ENCODE measurements at regions not wholly inside any gene's neighbourhood (a gene's known extent, or its start where the extent isn't known, plus 50 kb on each side); places are given as distances from the start of the nearest gene placed in this dataset.

DNA sequence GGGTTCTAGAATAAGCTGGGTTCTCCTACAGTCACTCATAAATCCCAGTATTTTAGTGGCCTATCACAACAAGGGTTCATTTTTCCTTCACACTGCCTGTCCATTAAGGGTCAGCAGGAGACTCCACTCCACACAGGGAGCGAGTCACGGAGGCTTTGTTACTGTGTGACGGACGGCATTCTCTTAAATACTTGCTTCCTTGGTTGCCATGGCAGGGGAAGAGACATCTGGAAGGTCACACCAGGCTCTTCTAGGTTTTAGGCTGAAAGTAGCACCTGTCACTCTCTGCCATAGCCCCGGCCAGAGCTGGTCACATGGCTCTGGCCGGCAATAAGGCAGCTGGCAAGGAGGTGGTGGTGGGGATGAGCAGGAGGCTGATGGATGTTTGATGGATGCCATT lies 89.4 kb upstream of the ANKRD34C start:
- TF ChIP-seq TCF4 (CRISPR knock-in tag; IDR thresholded peaks at IDR 0.05; ENCODE audit: borderline replicate concordance) (no peak), ZFP30 (CRISPR knock-in tag; IDR thresholded peaks at IDR 0.05) (no peak), ZFP3 (CRISPR knock-in tag; IDR thresholded peaks at IDR 0.05) (no peak), OSR1 (CRISPR knock-in tag; IDR thresholded peaks at IDR 0.05) (no peak)
- TF ChIP-seq, protein P1, sequence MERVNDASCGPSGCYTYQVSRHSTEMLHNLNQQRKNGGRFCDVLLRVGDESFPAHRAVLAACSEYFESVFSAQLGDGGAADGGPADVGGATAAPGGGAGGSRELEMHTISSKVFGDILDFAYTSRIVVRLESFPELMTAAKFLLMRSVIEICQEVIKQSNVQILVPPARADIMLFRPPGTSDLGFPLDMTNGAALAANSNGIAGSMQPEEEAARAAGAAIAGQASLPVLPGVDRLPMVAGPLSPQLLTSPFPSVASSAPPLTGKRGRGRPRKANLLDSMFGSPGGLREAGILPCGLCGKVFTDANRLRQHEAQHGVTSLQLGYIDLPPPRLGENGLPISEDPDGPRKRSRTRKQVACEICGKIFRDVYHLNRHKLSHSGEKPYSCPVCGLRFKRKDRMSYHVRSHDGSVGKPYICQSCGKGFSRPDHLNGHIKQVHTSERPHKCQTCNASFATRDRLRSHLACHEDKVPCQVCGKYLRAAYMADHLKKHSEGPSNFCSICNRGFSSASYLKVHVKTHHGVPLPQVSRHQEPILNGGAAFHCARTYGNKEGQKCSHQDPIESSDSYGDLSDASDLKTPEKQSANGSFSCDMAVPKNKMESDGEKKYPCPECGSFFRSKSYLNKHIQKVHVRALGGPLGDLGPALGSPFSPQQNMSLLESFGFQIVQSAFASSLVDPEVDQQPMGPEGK (CRISPR knock-in tag; IDR thresholded peaks at IDR 0.05; ENCODE audit: borderline replicate concordance): no peak
- TF ChIP-seq, protein P2, sequence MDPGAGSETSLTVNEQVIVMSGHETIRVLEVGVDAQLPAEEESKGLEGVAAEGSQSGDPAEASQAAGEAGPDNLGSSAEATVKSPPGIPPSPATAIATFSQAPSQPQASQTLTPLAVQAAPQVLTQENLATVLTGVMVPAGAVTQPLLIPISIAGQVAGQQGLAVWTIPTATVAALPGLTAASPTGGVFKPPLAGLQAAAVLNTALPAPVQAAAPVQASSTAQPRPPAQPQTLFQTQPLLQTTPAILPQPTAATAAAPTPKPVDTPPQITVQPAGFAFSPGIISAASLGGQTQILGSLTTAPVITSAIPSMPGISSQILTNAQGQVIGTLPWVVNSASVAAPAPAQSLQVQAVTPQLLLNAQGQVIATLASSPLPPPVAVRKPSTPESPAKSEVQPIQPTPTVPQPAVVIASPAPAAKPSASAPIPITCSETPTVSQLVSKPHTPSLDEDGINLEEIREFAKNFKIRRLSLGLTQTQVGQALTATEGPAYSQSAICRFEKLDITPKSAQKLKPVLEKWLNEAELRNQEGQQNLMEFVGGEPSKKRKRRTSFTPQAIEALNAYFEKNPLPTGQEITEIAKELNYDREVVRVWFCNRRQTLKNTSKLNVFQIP (CRISPR knock-in tag; IDR thresholded peaks at IDR 0.05; ENCODE audit: borderline replicate concordance, low read depth): no peak
- TF ChIP-seq, protein P3, sequence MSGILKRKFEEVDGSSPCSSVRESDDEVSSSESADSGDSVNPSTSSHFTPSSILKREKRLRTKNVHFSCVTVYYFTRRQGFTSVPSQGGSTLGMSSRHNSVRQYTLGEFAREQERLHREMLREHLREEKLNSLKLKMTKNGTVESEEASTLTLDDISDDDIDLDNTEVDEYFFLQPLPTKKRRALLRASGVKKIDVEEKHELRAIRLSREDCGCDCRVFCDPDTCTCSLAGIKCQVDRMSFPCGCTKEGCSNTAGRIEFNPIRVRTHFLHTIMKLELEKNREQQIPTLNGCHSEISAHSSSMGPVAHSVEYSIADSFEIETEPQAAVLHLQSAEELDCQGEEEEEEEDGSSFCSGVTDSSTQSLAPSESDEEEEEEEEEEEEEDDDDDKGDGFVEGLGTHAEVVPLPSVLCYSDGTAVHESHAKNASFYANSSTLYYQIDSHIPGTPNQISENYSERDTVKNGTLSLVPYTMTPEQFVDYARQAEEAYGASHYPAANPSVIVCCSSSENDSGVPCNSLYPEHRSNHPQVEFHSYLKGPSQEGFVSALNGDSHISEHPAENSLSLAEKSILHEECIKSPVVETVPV (CRISPR knock-in tag; IDR thresholded peaks at IDR 0.05): no peak
- TF ChIP-seq, protein P4, sequence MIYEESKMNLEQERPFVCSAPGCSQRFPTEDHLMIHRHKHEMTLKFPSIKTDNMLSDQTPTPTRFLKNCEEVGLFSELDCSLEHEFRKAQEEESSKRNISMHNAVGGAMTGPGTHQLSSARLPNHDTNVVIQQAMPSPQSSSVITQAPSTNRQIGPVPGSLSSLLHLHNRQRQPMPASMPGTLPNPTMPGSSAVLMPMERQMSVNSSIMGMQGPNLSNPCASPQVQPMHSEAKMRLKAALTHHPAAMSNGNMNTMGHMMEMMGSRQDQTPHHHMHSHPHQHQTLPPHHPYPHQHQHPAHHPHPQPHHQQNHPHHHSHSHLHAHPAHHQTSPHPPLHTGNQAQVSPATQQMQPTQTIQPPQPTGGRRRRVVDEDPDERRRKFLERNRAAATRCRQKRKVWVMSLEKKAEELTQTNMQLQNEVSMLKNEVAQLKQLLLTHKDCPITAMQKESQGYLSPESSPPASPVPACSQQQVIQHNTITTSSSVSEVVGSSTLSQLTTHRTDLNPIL (CRISPR knock-in tag; IDR thresholded peaks at IDR 0.05; ENCODE audit: low read depth): no peak
